Right atrium auricular region (tissue), 2 donors: ENCODE measurements at regions not wholly inside any gene's neighbourhood (a gene's known extent, or its start where the extent isn't known, plus 50 kb on each side); places are given as distances from the start of the nearest gene placed in this dataset.

Experiments used
- DNase-seq: peaks from one replicate; pipeline ENCODE4 v3.0.0-alpha.2; 2019; ENCODE audit warnings: low spot score
- H3K27ac ChIP-seq, 2 donors: fragments of 200-600 bp; sonication (generic); 1 replicate in 1 of 2; 2 replicates in 1 of 2; pipeline ENCODE4 v1.5.1; 2016 to 2019
- H3K27me3 ChIP-seq, 2 donors: fragments of 200-600 bp; sonication (generic); one replicate each; pipeline versions ENCODE4 v1.5.1 to v1.6.0; 2017 to 2019
- H3K36me3 ChIP-seq: fragments of 200-600 bp; sonication (generic); one replicate; pipeline ENCODE4 v1.5.1; 2016
- H3K4me1 ChIP-seq, 2 donors: fragments of 200-600 bp; sonication (generic); one replicate each; pipeline versions ENCODE4 v1.5.1 to v1.6.0; 2017 to 2019
- H3K4me3 ChIP-seq, 2 donors: fragments of 200-600 bp; sonication (generic); 1 replicate in 1 of 2; 2 replicates in 1 of 2; pipeline ENCODE4 v1.5.1; 2017 to 2019; ENCODE audit warnings: mild to moderate bottlenecking in 1 of 2, moderate library complexity in 1 of 2
- H3K9me3 ChIP-seq, 2 donors: fragments of 200-600 bp; sonication (generic); one replicate each; pipeline ENCODE4 v1.5.1; 2019
- CTCF ChIP-seq, 2 donors: fragments of 200-600 bp; sonication (generic); IDR thresholded peaks; one replicate each; pipeline ENCODE4 v1.5.1; 2019; ENCODE audit warnings: antibody characterized with exemption in 2 of 2

GRCh38 chr7:36006636-36007229, 146.3 kb upstream of the EEPD1 start:
- H3K27me3 ChIP-seq = no peaks in the 10 kb centered on the region
- no peaks in the 10 kb centered on the region for H3K4me1 ChIP-seq
- H3K27ac ChIP-seq = no peak overlapping the region
- no peak for TF ChIP-seq CTCF (IDR thresholded peaks at IDR 0.05)
- peak; percentile 26 for DNase-seq
- H3K9me3 ChIP-seq = peaks cover 0 to under 1% of the 10 kb centered on the region in 2 donors
- H3K4me3 ChIP-seq = no peak overlapping the region
- H3K36me3 ChIP-seq = no peaks in the 10 kb centered on the region

GRCh38 chr7:36010656-36011587, 142.1 kb upstream of the EEPD1 start:
- H3K4me3 ChIP-seq = no peak overlapping the region
- H3K36me3 ChIP-seq = no peaks in the 10 kb centered on the region
- H3K9me3 ChIP-seq = no peaks in the 10 kb centered on the region
- H3K27ac ChIP-seq = no peak overlapping the region
- H3K4me1 ChIP-seq = no peaks in the 10 kb centered on the region
- no peaks in the 10 kb centered on the region for H3K27me3 ChIP-seq
- TF ChIP-seq CTCF (IDR thresholded peaks at IDR 0.05) = no peak
- DNase-seq = peak; percentile 13

DNA sequence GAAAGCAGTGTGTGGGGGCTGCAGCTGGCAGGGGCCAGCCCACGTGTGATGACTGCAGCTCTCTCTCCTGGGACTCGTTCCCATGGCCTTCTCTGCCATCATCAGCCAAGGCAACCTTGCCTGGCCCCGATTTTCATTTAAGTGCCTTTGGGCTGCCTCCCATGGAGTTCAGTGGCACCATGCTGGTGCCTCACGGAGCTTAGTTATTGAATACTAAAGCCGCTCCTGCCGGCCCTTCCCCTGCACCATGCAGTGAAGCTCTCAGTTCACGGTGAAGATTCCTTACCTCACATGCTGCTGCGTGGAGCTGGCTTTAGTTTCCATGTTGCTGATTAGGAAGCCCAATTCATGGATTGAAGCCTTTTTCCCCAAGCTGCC, 141.5 kb upstream of the EEPD1 start:
- Histone ChIP-seq H3K9me3 (no peaks in the 10 kb centered on the region), H3K27ac (no peak overlapping the region), H3K36me3 (no peaks in the 10 kb centered on the region), H3K4me3 (no peak overlapping the region), H3K4me1 (no peaks in the 10 kb centered on the region), H3K27me3 (no peaks in the 10 kb centered on the region)
- no peak for TF ChIP-seq CTCF (IDR thresholded peaks at IDR 0.05)
- peak; percentile 44 for DNase-seq

DNA sequence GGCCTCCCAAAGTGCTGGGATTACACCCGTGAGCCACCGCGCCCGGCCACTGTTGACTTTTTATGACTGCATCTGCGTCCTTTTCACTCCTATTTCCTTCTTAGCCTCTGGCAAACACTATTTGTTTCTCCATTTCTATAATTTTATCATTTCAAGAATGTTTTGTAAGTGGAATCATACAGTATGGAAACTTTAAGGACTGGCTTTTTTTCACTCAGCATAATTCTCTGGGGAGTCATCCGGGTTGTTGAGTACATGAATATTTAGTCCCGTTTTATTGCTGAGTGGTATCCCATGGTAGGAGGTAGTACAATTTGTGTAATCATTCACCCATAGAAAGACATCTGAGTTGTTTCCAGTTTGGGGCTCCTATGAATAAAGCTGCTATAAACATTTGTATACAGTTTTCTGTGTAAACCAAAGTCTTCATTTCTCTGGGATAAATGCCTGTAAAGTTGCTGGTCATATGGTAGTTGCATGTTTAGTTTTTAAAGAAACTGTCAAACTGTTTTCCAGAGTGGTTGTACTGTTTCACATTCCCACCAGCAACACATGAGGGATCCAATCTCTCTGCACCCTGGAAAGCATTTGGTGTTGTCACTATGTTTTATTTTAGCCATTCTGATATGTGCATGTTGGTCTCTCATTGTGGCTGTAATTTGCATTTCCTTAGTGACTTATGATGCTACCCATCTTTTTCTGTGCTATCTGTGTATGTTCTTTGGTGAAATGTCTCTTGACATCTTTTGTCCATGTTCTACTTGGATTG, 139.6 kb upstream of the EEPD1 start:
- Histone ChIP-seq H3K4me3 (no peak overlapping the region), H3K9me3 (no peaks in the 10 kb centered on the region), H3K27me3 (no peaks in the 10 kb centered on the region), H3K4me1 (no peaks in the 10 kb centered on the region), H3K27ac (no peak overlapping the region), H3K36me3 (no peaks in the 10 kb centered on the region)
- DNase-seq = no peak
- TF ChIP-seq CTCF (IDR thresholded peaks at IDR 0.05) = no peak

GRCh38 chr7:36014961-36015360, 138.1 kb upstream of the EEPD1 start:
- Histone ChIP-seq H3K27me3 (no peaks in the 10 kb centered on the region), H3K4me1 (no peaks in the 10 kb centered on the region), H3K9me3 (no peaks in the 10 kb centered on the region), H3K27ac (no peak overlapping the region), H3K4me3 (no peak overlapping the region), H3K36me3 (no peaks in the 10 kb centered on the region)
- no peak for DNase-seq
- TF ChIP-seq CTCF (IDR thresholded peaks at IDR 0.05) = no peak
